CD8-positive, alpha-beta memory T cell (primary cell): ENCODE measurements at regions not wholly inside any gene's neighbourhood (a gene's known extent, or its start where the extent isn't known, plus 50 kb on each side); places are given as distances from the start of the nearest gene placed in this dataset.

ENCODE experiments used
- CTCF ChIA-PET: fragments of 350-600 bp; sonication (Branson Sonifier 250); formaldehyde crosslinking; loops from one replicate; lab custom pipeline; 2021; ENCODE audit warnings: antibody characterized with exemption; lab: Charles Lee
- POLR2A ChIA-PET: fragments of 350-600 bp; sonication (Branson Sonifier 250); formaldehyde crosslinking; loops from one replicate; lab custom pipeline; 2021; ENCODE audit warnings: antibody characterized with exemption; lab: Charles Lee
- DNase-seq, 5 donors: peaks; one replicate each; pipeline versions ENCODE4 v3.0.0 to v3.0.0-alpha.2; 2020 to 2022; ENCODE audit warnings: mixed read lengths in 1 of 5
- H3K27ac ChIP-seq: one replicate; pipeline ENCODE4 v1.7.0; 2013; ENCODE audit warnings: low read depth, mild to moderate bottlenecking, low read length, moderate library complexity
- H3K27me3 ChIP-seq: 2 replicates; pipeline ENCODE4 v1.7.0; 2013; ENCODE audit warnings: low read length, mild to moderate bottlenecking; ENCODE audit not compliant: insufficient read depth, poor library complexity, severe bottlenecking
- H3K36me3 ChIP-seq: 2 replicates; pipeline ENCODE4 v1.7.0; 2013; ENCODE audit warnings: mild to moderate bottlenecking, low read length, moderate library complexity; ENCODE audit not compliant: insufficient read depth
- H3K4me1 ChIP-seq: 2 replicates; pipeline ENCODE4 v1.7.0; 2013; ENCODE audit warnings: mild to moderate bottlenecking, low read length, moderate library complexity; ENCODE audit not compliant: insufficient read depth
- H3K4me3 ChIP-seq: 2 replicates; pipeline ENCODE4 v1.7.0; 2013; ENCODE audit warnings: mild to moderate bottlenecking, low read length
- H3K9me3 ChIP-seq: 2 replicates; pipeline ENCODE4 v1.7.0; 2013; ENCODE audit warnings: mild to moderate bottlenecking, low read length
- H3K27ac Mint-ChIP-seq, 8 donors: one replicate each; pipeline ENCODE4 v1.8.0; 2020 to 2021; ENCODE audit warnings: mixed read lengths in 8 of 8, mild to moderate bottlenecking in 6 of 8, inconsistent platforms in 3 of 8, moderate library complexity in 3 of 8
- H3K27me3 Mint-ChIP-seq, 2 donors: one replicate each; pipeline ENCODE4 v1.8.0; 2020 to 2021; ENCODE audit warnings: mixed read lengths in 2 of 2, mild to moderate bottlenecking in 1 of 2, moderate library complexity in 1 of 2
- H3K36me3 Mint-ChIP-seq, 3 donors: one replicate each; pipeline ENCODE4 v1.8.0; 2020 to 2021; ENCODE audit warnings: mixed read lengths in 3 of 3, inconsistent platforms in 1 of 3, mild to moderate bottlenecking in 1 of 3
- H3K4me1 Mint-ChIP-seq, 3 donors: one replicate each; pipeline ENCODE4 v1.8.0; 2020 to 2021; ENCODE audit warnings: mixed read lengths in 3 of 3, inconsistent platforms in 1 of 3, mild to moderate bottlenecking in 1 of 3
- H3K4me3 Mint-ChIP-seq, 7 donors: one replicate each; pipeline ENCODE4 v1.8.0; 2020 to 2021; ENCODE audit warnings: mixed read lengths in 7 of 7, mild to moderate bottlenecking in 6 of 7, moderate library complexity in 4 of 7, inconsistent platforms in 2 of 7
- H3K9me3 Mint-ChIP-seq, 5 donors: one replicate each; pipeline ENCODE4 v1.8.0; 2020 to 2022; ENCODE audit warnings: mixed read lengths in 5 of 5, mild to moderate bottlenecking in 3 of 5, moderate library complexity in 2 of 5, inconsistent platforms in 1 of 5

GRCh38 chr7:25522727-25523126 lies 294.4 kb upstream of the NPVF start:
- no peaks in the 10 kb centered on the region for H3K4me1 Mint-ChIP-seq
- H3K4me3 Mint-ChIP-seq: no peak overlapping the region
- ChIA-PET POLR2A (no interaction called here), CTCF (no interaction called here)
- peaks cover 3 to 22% of the 10 kb centered on the region in 2 donors for H3K27me3 Mint-ChIP-seq
- no peaks in the 10 kb centered on the region for H3K36me3 Mint-ChIP-seq
- no peak overlapping the region for H3K27ac Mint-ChIP-seq
- DNase-seq: no peak
- no peak overlapping the region for H3K27ac ChIP-seq
- no peak overlapping the region for H3K4me3 ChIP-seq
- no peaks in the 10 kb centered on the region for H3K9me3 ChIP-seq
- H3K4me1 ChIP-seq: peaks cover 39% of the 10 kb centered on the region
- H3K27me3 ChIP-seq: no peaks in the 10 kb centered on the region
- H3K9me3 Mint-ChIP-seq: peaks cover 0 to 2% (median 0%) of the 10 kb centered on the region in 5 donors
- H3K36me3 ChIP-seq: no peaks in the 10 kb centered on the region

- no peaks in the 10 kb centered on the region for H3K36me3 Mint-ChIP-seq
- H3K4me1 ChIP-seq: peaks cover 6% of the 10 kb centered on the region
- H3K36me3 ChIP-seq: no peaks in the 10 kb centered on the region
- H3K4me3 Mint-ChIP-seq: no peak overlapping the region
- ChIA-PET CTCF (no interaction called here), POLR2A (no interaction called here)
- no peaks in the 10 kb centered on the region for H3K4me1 Mint-ChIP-seq
- H3K27me3 ChIP-seq: no peaks in the 10 kb centered on the region
- H3K9me3 ChIP-seq: no peaks in the 10 kb centered on the region
- H3K4me3 ChIP-seq: no peak overlapping the region
- peaks cover 3 to 10% of the 10 kb centered on the region in 2 donors for H3K27me3 Mint-ChIP-seq
- no peak overlapping the region for H3K27ac ChIP-seq
- no peak overlapping the region for H3K27ac Mint-ChIP-seq
- no peak for DNase-seq
- H3K9me3 Mint-ChIP-seq: no peaks in the 10 kb centered on the region
Measured at GRCh38 chr7:25527665-25528170, 299.4 kb upstream of the NPVF start.

GRCh38 chr7:25529320-25529719 lies 301.0 kb upstream of the NPVF start:
- Mint-ChIP-seq H3K27ac (no peak overlapping the region), H3K27me3 (peaks cover 3% of the 10 kb centered on the region in 2 donors), H3K4me3 (no peak overlapping the region), H3K36me3 (no peaks in the 10 kb centered on the region), H3K9me3 (no peaks in the 10 kb centered on the region), H3K4me1 (no peaks in the 10 kb centered on the region)
- H3K4me3 ChIP-seq: no peak overlapping the region
- ChIA-PET CTCF (no interaction called here), POLR2A (no interaction called here)
- no peaks in the 10 kb centered on the region for H3K4me1 ChIP-seq
- DNase-seq: no peak
- no peaks in the 10 kb centered on the region for H3K9me3 ChIP-seq
- no peak overlapping the region for H3K27ac ChIP-seq
- no peaks in the 10 kb centered on the region for H3K36me3 ChIP-seq
- no peaks in the 10 kb centered on the region for H3K27me3 ChIP-seq

GRCh38 chr7:25536851-25537250 lies 308.6 kb upstream of the NPVF start:
- no peak overlapping the region for H3K4me3 Mint-ChIP-seq
- H3K9me3 Mint-ChIP-seq: peaks cover 0 to 2% (median 0%) of the 10 kb centered on the region in 5 donors
- H3K36me3 Mint-ChIP-seq: no peaks in the 10 kb centered on the region
- H3K4me3 ChIP-seq: no peak overlapping the region
- no peak overlapping the region for H3K27ac Mint-ChIP-seq
- H3K4me1 ChIP-seq: no peaks in the 10 kb centered on the region
- CTCF ChIA-PET: no interaction called here
- no peaks in the 10 kb centered on the region for H3K4me1 Mint-ChIP-seq
- H3K9me3 ChIP-seq: no peaks in the 10 kb centered on the region
- peaks cover 3 to 10% of the 10 kb centered on the region in 2 donors for H3K27me3 Mint-ChIP-seq
- no peaks in the 10 kb centered on the region for H3K36me3 ChIP-seq
- no peak overlapping the region for H3K27ac ChIP-seq
- POLR2A ChIA-PET: no interaction called here
- no peak for DNase-seq
- no peaks in the 10 kb centered on the region for H3K27me3 ChIP-seq

GRCh38 chr7:25537662-25538375 lies 309.5 kb upstream of the NPVF start:
- H3K27ac ChIP-seq: no peak overlapping the region
- Mint-ChIP-seq H3K27me3 (peaks cover 5 to 17% of the 10 kb centered on the region in 2 donors), H3K36me3 (no peaks in the 10 kb centered on the region), H3K4me1 (no peaks in the 10 kb centered on the region), H3K4me3 (no peak overlapping the region), H3K27ac (no peak overlapping the region), H3K9me3 (peaks cover 0 to 2% (median 0%) of the 10 kb centered on the region in 5 donors)
- H3K4me3 ChIP-seq: no peak overlapping the region
- no peaks in the 10 kb centered on the region for H3K9me3 ChIP-seq
- CTCF ChIA-PET: no interaction called here
- no peaks in the 10 kb centered on the region for H3K4me1 ChIP-seq
- DNase-seq: no peak
- no peaks in the 10 kb centered on the region for H3K27me3 ChIP-seq
- POLR2A ChIA-PET: no interaction called here
- no peaks in the 10 kb centered on the region for H3K36me3 ChIP-seq

- ChIA-PET POLR2A (no interaction called here), CTCF (interaction anchor here (0.9 kb wide), 1 partner anchor 24 kb away, joined by 3 read pairs; no protein-coding TSS in a partner anchor)
- Mint-ChIP-seq H3K36me3 (peaks cover 0 to 1% (median 0%) of the 10 kb centered on the region in 3 donors), H3K27ac (no peak overlapping the region), H3K4me1 (no peaks in the 10 kb centered on the region), H3K4me3 (no peak overlapping the region), H3K9me3 (peaks cover 0 to 2% (median 0%) of the 10 kb centered on the region in 5 donors), H3K27me3 (peaks cover 17 to 29% of the 10 kb centered on the region in 2 donors)
- Histone ChIP-seq H3K4me1 (no peaks in the 10 kb centered on the region), H3K9me3 (no peaks in the 10 kb centered on the region), H3K27me3 (no peaks in the 10 kb centered on the region), H3K4me3 (no peak overlapping the region), H3K27ac (no peak overlapping the region), H3K36me3 (no peaks in the 10 kb centered on the region)
- no peak for DNase-seq
Measured at GRCh38 chr7:25541094-25541821, 313.0 kb upstream of the NPVF start.

- POLR2A ChIA-PET: no interaction called here
- CTCF ChIA-PET: no interaction called here
- H3K9me3 Mint-ChIP-seq: peaks cover 0 to 2% (median 0%) of the 10 kb centered on the region in 5 donors
Measured at GRCh38 chr7:25541877-25542276, 313.6 kb upstream of the NPVF start.

GRCh38 chr7:25543210-25543609 lies 314.9 kb upstream of the NPVF start:
- CTCF ChIA-PET: no interaction called here
- Histone ChIP-seq H3K9me3 (no peaks in the 10 kb centered on the region), H3K4me3 (no peak overlapping the region), H3K4me1 (no peaks in the 10 kb centered on the region), H3K36me3 (no peaks in the 10 kb centered on the region), H3K27me3 (no peaks in the 10 kb centered on the region), H3K27ac (no peak overlapping the region)
- H3K9me3 Mint-ChIP-seq: peaks cover 0 to 2% (median 0%) of the 10 kb centered on the region in 5 donors
- H3K4me1 Mint-ChIP-seq: no peaks in the 10 kb centered on the region
- no peak overlapping the region for H3K4me3 Mint-ChIP-seq
- no peak for DNase-seq
- peaks cover 0 to 1% (median 0%) of the 10 kb centered on the region in 3 donors for H3K36me3 Mint-ChIP-seq
- no peak overlapping the region for H3K27ac Mint-ChIP-seq
- POLR2A ChIA-PET: no interaction called here
- H3K27me3 Mint-ChIP-seq: peaks cover 21 to 38% of the 10 kb centered on the region in 2 donors

More at GRCh38 chr7:25541877-25542276, 313.6 kb upstream of the NPVF start:
- Histone ChIP-seq H3K9me3 (no peaks in the 10 kb centered on the region), H3K4me1 (no peaks in the 10 kb centered on the region), H3K27me3 (no peaks in the 10 kb centered on the region), H3K4me3 (no peak overlapping the region), H3K27ac (no peak overlapping the region), H3K36me3 (no peaks in the 10 kb centered on the region)
- Mint-ChIP-seq H3K36me3 (peaks cover 0 to 1% (median 0%) of the 10 kb centered on the region in 3 donors), H3K4me1 (no peaks in the 10 kb centered on the region), H3K4me3 (no peak overlapping the region), H3K27ac (no peak overlapping the region), H3K27me3 (peaks cover 17 to 30% of the 10 kb centered on the region in 2 donors)
- no peak for DNase-seq
